ENCODE measurements at regions not wholly inside any gene's neighbourhood (a gene's known extent, or its start where the extent isn't known, plus 50 kb on each side); places are given as distances from the start of the nearest gene placed in this dataset.

GRCh38 chr18:78857314-78858150, 122.1 kb upstream of the SALL3 start:
- no peak for DNase-seq (ENCODE audit: low read depth)
- Histone ChIP-seq H3K4me3 (ENCODE audit: low read depth, low read length) (no peak overlapping the region), H3K36me3 (ENCODE audit: control insufficient read depth, insufficient read depth, low read length) (no peaks in the 10 kb centered on the region), H3K27me3 (ENCODE audit: control insufficient read depth, insufficient read depth, low read length) (no peaks in the 10 kb centered on the region)
- no peak for TF ChIP-seq CTCF (IDR thresholded peaks at IDR 0.05; ENCODE audit: insufficient read depth, low read length, poor library complexity, severe bottlenecking)

- Histone ChIP-seq H3K27me3 (ENCODE audit: control insufficient read depth, insufficient read depth, low read length) (no peaks in the 10 kb centered on the region), H3K36me3 (ENCODE audit: control insufficient read depth, insufficient read depth, low read length) (no peaks in the 10 kb centered on the region), H3K4me3 (ENCODE audit: low read depth, low read length) (no peak overlapping the region)
- TF ChIP-seq CTCF (IDR thresholded peaks at IDR 0.05; ENCODE audit: insufficient read depth, low read length, poor library complexity, severe bottlenecking), result no peak
- DNase-seq (ENCODE audit: low read depth), result no peak
Observed at GRCh38 chr18:78859686-78860085, 119.9 kb upstream of the SALL3 start.

GRCh38 chr18:78860117-78860516, 119.5 kb upstream of the SALL3 start:
- DNase-seq (ENCODE audit: low read depth), result no peak
- no peak overlapping the region for H3K4me3 ChIP-seq (ENCODE audit: low read depth, low read length)
- no peaks in the 10 kb centered on the region for H3K36me3 ChIP-seq (ENCODE audit: control insufficient read depth, insufficient read depth, low read length)
- no peaks in the 10 kb centered on the region for H3K27me3 ChIP-seq (ENCODE audit: control insufficient read depth, insufficient read depth, low read length)
- TF ChIP-seq CTCF (IDR thresholded peaks at IDR 0.05; ENCODE audit: insufficient read depth, low read length, poor library complexity, severe bottlenecking), result no peak

GRCh38 chr18:78861116-78861515, 118.5 kb upstream of the SALL3 start:
- H3K4me3 ChIP-seq (ENCODE audit: low read depth, low read length), result no peak overlapping the region
- no peaks in the 10 kb centered on the region for H3K27me3 ChIP-seq (ENCODE audit: control insufficient read depth, insufficient read depth, low read length)
- no peaks in the 10 kb centered on the region for H3K36me3 ChIP-seq (ENCODE audit: control insufficient read depth, insufficient read depth, low read length)
- no peak for DNase-seq (ENCODE audit: low read depth)
- TF ChIP-seq CTCF (IDR thresholded peaks at IDR 0.05; ENCODE audit: insufficient read depth, low read length, poor library complexity, severe bottlenecking), result no peak

GRCh38 chr18:78861706-78862105, 117.9 kb upstream of the SALL3 start:
- Histone ChIP-seq H3K4me3 (ENCODE audit: low read depth, low read length) (no peak overlapping the region), H3K27me3 (ENCODE audit: control insufficient read depth, insufficient read depth, low read length) (no peaks in the 10 kb centered on the region), H3K36me3 (ENCODE audit: control insufficient read depth, insufficient read depth, low read length) (no peaks in the 10 kb centered on the region)
- no peak for TF ChIP-seq CTCF (IDR thresholded peaks at IDR 0.05; ENCODE audit: insufficient read depth, low read length, poor library complexity, severe bottlenecking)
- DNase-seq (ENCODE audit: low read depth), result no peak

- DNase-seq (ENCODE audit: low read depth), result no peak
- H3K27me3 ChIP-seq (ENCODE audit: control insufficient read depth, insufficient read depth, low read length), result no peaks in the 10 kb centered on the region
Observed at GRCh38 chr18:78862395-78862794, 117.2 kb upstream of the SALL3 start.

More at GRCh38 chr18:78862395-78862794, 117.2 kb upstream of the SALL3 start:
- H3K4me3 ChIP-seq (ENCODE audit: low read depth, low read length), result no peak overlapping the region
- no peaks in the 10 kb centered on the region for H3K36me3 ChIP-seq (ENCODE audit: control insufficient read depth, insufficient read depth, low read length)
- no peak for TF ChIP-seq CTCF (IDR thresholded peaks at IDR 0.05; ENCODE audit: insufficient read depth, low read length, poor library complexity, severe bottlenecking)
